Testis (tissue), 2 donors: ENCODE measurements at regions not wholly inside any gene's neighbourhood (a gene's known extent, or its start where the extent isn't known, plus 50 kb on each side); places are given as distances from the start of the nearest gene placed in this dataset.

Experiments used
- DNase-seq: peaks from one replicate; pipeline ENCODE4 v3.0.0-alpha.2; 2019
- H3K27ac ChIP-seq, 2 donors: fragments of 200-600 bp; sonication (generic); one replicate each; pipeline ENCODE4 v1.5.1; 2019
- H3K27me3 ChIP-seq: fragments of 200-600 bp; sonication (generic); one replicate; pipeline ENCODE4 v1.5.1; 2019
- H3K36me3 ChIP-seq: fragments of 200-600 bp; sonication (generic); one replicate; pipeline ENCODE4 v1.5.1; 2017; ENCODE audit warnings: low read depth; ENCODE audit errors: missing control alignments
- H3K4me1 ChIP-seq: fragments of 200-600 bp; sonication (generic); one replicate; pipeline ENCODE4 v1.5.1; 2019
- H3K4me3 ChIP-seq, 2 donors: fragments of 200-600 bp; sonication (generic); one replicate each; pipeline ENCODE4 v1.5.1; 2017 to 2019
- H3K9me3 ChIP-seq: fragments of 200-600 bp; sonication (generic); one replicate; pipeline ENCODE4 v1.5.1; 2017
- CTCF ChIP-seq, 3 experiments: fragments of 450-650 bp in 2 of 3; fragments of 200-600 bp in 1 of 3; sonication (generic) in 1 of 3; IDR thresholded peaks; one replicate each; pipeline ENCODE4 v1.5.1; 2016 to 2019; ENCODE audit warnings: antibody characterized with exemption in 3 of 3, mild to moderate bottlenecking in 2 of 3, moderate library complexity in 1 of 3
- POLR2A ChIP-seq: fragments of 450-650 bp; IDR thresholded peaks from one replicate; pipeline ENCODE4 v1.6.1; 2017; ENCODE audit warnings: antibody characterized with exemption, mild to moderate bottlenecking, moderate library complexity
- WGBS, 2 donors: methylation state at CpG; one replicate each; pipeline ENCODE4 v1.1.5; 2018; 5-methylcytosine and 5-hydroxymethylcytosine counted together
- intact Hi-C: fragments of 100-400 bp; cut with DNase I; formaldehyde crosslinking; loops from one replicate; pipeline ENCODE4 v1.15.1; 2023; ENCODE audit warnings: low total_unique reads

DNA sequence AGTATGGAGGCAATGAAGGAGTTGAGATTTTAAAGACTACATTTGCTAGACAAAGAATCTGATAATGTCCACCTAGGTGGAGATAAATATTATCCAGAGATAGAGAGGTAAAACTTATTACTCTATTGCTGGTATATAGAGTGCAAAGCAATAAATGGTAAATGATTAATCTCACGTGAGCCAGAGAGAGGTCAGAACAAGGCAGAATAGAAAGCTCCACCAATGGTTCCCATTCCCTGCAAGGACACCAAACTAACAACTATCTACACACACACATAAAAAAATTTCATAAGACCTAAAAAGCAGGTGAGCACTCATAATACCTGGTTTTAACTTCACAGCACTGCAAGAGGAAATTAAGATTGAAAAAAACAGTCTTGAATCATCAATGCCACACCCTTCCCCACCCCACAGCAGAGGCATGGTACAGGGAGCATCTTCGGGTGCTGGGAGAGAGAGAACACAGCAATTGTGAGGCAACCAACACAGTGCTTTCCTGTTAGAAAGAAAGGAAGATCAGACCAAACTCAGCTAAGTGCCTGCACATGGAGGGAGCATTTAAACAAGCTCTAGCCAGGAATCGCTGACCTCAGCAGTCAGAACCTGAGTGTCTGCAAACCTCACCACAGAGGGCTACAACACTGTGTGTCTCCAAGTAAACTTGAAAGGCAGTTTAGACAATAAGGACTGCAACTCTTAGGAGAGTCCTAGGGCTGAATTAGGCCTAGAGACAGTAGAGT is 1432.6 kb upstream of the TMEFF2 start:
- Histone ChIP-seq H3K27ac (no peak overlapping the region), H3K9me3 (no peaks in the 10 kb centered on the region), H3K27me3 (no peaks in the 10 kb centered on the region), H3K4me1 (no peaks in the 10 kb centered on the region), H3K4me3 (no peak overlapping the region), H3K36me3 (no peaks in the 10 kb centered on the region)
- no peak for DNase-seq
- TF ChIP-seq CTCF (IDR thresholded peaks at IDR 0.05): no peak
- intact Hi-C loops: no loop called here
- WGBS, 2 donors: 55 to 64% methylated on average over 3 of the region's 3 CpGs

- H3K36me3 ChIP-seq: no peaks in the 10 kb centered on the region
These were observed 1413.7 kb upstream of the TMEFF2 start for GRCh38 chr2:193608451-193608850.

DNA sequence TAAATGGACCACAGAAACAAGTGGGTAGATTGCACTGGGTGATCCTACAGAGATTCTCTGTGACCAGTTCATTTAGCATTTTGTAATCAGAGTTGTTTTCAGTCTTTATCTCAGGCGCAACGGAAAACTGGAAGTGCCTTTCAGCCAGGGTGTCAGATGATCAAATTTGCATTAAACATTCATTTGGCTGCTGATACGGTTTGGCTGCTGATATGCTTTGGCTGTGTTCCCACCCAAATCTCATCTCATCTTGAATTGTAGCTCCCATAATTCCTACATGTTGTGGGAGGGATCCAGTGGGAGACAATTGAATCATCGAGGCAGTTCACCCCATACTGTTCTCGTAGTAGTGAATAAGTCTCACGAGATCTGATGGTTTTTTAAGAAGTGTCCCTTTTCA is 1396.1 kb upstream of the TMEFF2 start:
- H3K9me3 ChIP-seq: no peaks in the 10 kb centered on the region
- H3K36me3 ChIP-seq: no peaks in the 10 kb centered on the region
- DNase-seq: no peak
- WGBS, 2 donors: 50 to 64% methylated on average over 6 of the region's 6 CpGs
- no peaks in the 10 kb centered on the region for H3K4me1 ChIP-seq
- intact Hi-C loops: no loop called here
- no peak overlapping the region for H3K27ac ChIP-seq
- H3K27me3 ChIP-seq: no peaks in the 10 kb centered on the region
- no peak overlapping the region for H3K4me3 ChIP-seq
- TF ChIP-seq POLR2A: no peak
- TF ChIP-seq CTCF (IDR thresholded peaks at IDR 0.05): no peak

More at GRCh38 chr2:193608451-193608850, 1413.7 kb upstream of the TMEFF2 start:
- H3K4me3 ChIP-seq: no peak overlapping the region
- TF ChIP-seq CTCF (IDR thresholded peaks at IDR 0.05) (no peak), POLR2A (no peak)
- no peak overlapping the region for H3K27ac ChIP-seq
- no peaks in the 10 kb centered on the region for H3K27me3 ChIP-seq
- no peaks in the 10 kb centered on the region for H3K4me1 ChIP-seq
- DNase-seq: no peak
- no peaks in the 10 kb centered on the region for H3K9me3 ChIP-seq
- intact Hi-C loops: no loop called here

DNA sequence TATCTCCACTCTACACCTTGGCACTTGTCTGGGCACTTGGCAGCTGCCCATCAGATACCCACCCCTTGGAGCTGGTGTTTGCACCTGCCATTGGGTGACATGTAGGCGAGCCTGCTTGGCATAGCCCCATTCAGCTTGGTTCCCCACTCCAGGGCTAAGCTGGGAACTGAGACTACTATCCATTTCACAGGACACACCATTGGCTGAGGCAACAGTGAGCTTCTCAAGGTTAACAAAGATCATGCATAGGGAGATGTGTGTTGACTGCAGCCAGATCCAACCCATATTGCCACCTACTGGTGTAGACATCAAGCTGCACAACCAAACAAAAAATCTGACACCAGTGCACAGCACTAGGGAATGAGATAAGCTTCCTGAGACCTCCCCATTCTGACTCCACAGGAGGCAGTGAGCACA is 1389.8 kb upstream of the TMEFF2 start:
- TF ChIP-seq CTCF (IDR thresholded peaks at IDR 0.05): peak in 2 of 3 experiments; percentile 27 to 37
- no peak for TF ChIP-seq POLR2A
- H3K4me1 ChIP-seq: no peaks in the 10 kb centered on the region
- H3K4me3 ChIP-seq: no peak overlapping the region
- no peak overlapping the region for H3K27ac ChIP-seq
- H3K27me3 ChIP-seq: no peaks in the 10 kb centered on the region
- H3K9me3 ChIP-seq: no peaks in the 10 kb centered on the region
- intact Hi-C loops: no loop called here
- WGBS, 2 donors: 71 to 73% methylated on average over 1 of the region's 1 CpG
- no peaks in the 10 kb centered on the region for H3K36me3 ChIP-seq
- peak; percentile 28 for DNase-seq
